K562 (cell line): ENCODE measurements at regions not wholly inside any gene's neighbourhood (a gene's known extent, or its start where the extent isn't known, plus 50 kb on each side); places are given as distances from the start of the nearest gene placed in this dataset.
"Not testable (repeated sequence)": the region's sequence is repeated elsewhere in the genome, so short reads cannot be mapped to it uniquely, and the experiment has no call there.

Source experiments
- ADNP ChIP-seq: fragments of 200-800 bp; sonication (Bioruptor generic); IDR thresholded peaks from 2 replicates; pipeline ENCODE4 v1.6.1; 2016; ENCODE audit warnings: missing genetic modification characterization, missing compliant biosample characterization
- CREM ChIP-seq: IDR thresholded peaks from 2 replicates; pipeline ENCODE4 v1.6.1; 2014; ENCODE audit warnings: antibody characterized with exemption, low read depth
- EZH2 ChIP-seq: IDR thresholded peaks from 2 replicates; pipeline ENCODE4 v1.6.1; 2012; ENCODE audit warnings: low read depth, mild to moderate bottlenecking, inconsistent platforms, low read length, borderline replicate concordance
- HBP1 ChIP-seq: fragments of 450-650 bp; formaldehyde crosslinking; IDR thresholded peaks from 2 replicates; pipeline ENCODE4 v1.4.0; 2022; ENCODE audit warnings: missing genetic modification characterization
- HCFC1 ChIP-seq: IDR thresholded peaks from 2 replicates; pipeline ENCODE4 v1.6.1; 2012; ENCODE audit warnings: low read depth, low read length, improper control_type of control experiment
- MTA3 ChIP-seq: fragments of 450-650 bp; formaldehyde crosslinking; IDR thresholded peaks from 2 replicates; pipeline ENCODE4 v1.6.1; 2017; ENCODE audit warnings: mild to moderate bottlenecking, borderline replicate concordance
- NFATC3 ChIP-seq: fragments of 450-650 bp; IDR thresholded peaks from 2 replicates; pipeline ENCODE4 v1.6.1; 2017; ENCODE audit warnings: mild to moderate bottlenecking
- SOX6 ChIP-seq: fragments of 450-650 bp; IDR thresholded peaks from 2 replicates; pipeline ENCODE4 v1.6.1; 2014; ENCODE audit warnings: mild to moderate bottlenecking
- USF2 ChIP-seq: sonication (generic); formaldehyde crosslinking; IDR thresholded peaks from 2 replicates; pipeline ENCODE4 v1.5.0; 2020; ENCODE audit warnings: missing genetic modification reagents
- ZNF274 ChIP-seq: IDR thresholded peaks from 2 replicates; pipeline ENCODE4 v1.6.1; 2011; ENCODE audit warnings: low read depth, mild to moderate bottlenecking, low read length, moderate library complexity, borderline replicate concordance
- TF ChIP-seq, protein P1 (sequence below), 3 experiments: IDR thresholded peaks in 2 of 3; conservative IDR thresholded peaks in 1 of 3; 2 replicates each; pipeline ENCODE4 v1.5.1; 2011 to 2012; ENCODE audit warnings: low read length in 3 of 3, mild to moderate bottlenecking in 3 of 3, control low read depth in 2 of 3, improper control_type of control experiment in 1 of 3, inconsistent platforms in 1 of 3, low read depth in 1 of 3, mixed read lengths in 1 of 3, moderate library complexity in 1 of 3; ENCODE audit not compliant: insufficient read depth in 2 of 3

GRCh38 chr16:29607428-29607823 is 55.6 kb upstream of the SPN start:
- TF ChIP-seq EZH2; ADNP (tag); MTA3; HCFC1; NFATC3; ZNF274; USF2; CREM; HBP1; SOX6: not testable (repeated sequence)
- TF ChIP-seq, protein P1, sequence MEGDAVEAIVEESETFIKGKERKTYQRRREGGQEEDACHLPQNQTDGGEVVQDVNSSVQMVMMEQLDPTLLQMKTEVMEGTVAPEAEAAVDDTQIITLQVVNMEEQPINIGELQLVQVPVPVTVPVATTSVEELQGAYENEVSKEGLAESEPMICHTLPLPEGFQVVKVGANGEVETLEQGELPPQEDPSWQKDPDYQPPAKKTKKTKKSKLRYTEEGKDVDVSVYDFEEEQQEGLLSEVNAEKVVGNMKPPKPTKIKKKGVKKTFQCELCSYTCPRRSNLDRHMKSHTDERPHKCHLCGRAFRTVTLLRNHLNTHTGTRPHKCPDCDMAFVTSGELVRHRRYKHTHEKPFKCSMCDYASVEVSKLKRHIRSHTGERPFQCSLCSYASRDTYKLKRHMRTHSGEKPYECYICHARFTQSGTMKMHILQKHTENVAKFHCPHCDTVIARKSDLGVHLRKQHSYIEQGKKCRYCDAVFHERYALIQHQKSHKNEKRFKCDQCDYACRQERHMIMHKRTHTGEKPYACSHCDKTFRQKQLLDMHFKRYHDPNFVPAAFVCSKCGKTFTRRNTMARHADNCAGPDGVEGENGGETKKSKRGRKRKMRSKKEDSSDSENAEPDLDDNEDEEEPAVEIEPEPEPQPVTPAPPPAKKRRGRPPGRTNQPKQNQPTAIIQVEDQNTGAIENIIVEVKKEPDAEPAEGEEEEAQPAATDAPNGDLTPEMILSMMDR (IDR thresholded peaks at IDR 0.05 in 2 of 3, conservative IDR thresholded peaks at IDR 0.05 in 1 of 3; ENCODE audit: insufficient read depth in 2 of 3, low read depth in 1 of 3, low read length in 3 of 3): not testable (repeated sequence)
